WTC11 (cell line): ENCODE measurements at regions not wholly inside any gene's neighbourhood (a gene's known extent, or its start where the extent isn't known, plus 50 kb on each side); places are given as distances from the start of the nearest gene placed in this dataset.

ENCODE experiments used
- ATAC-seq: fragments of 200-7000 bp; cut with Tn5 transposase; 2 replicates; pipeline ENCODE4 v1.10.0; 2021; ENCODE audit warnings: mild to moderate bottlenecking, moderate library complexity
- CTCF ChIA-PET: fragments of 300-600 bp; sonication (Branson Sonifier 250); formaldehyde crosslinking; loops from one replicate; lab custom pipeline; 2021; ENCODE audit warnings: antibody characterized with exemption; lab: Charles Lee
- POLR2A ChIA-PET: fragments of 350-600 bp; sonication (Branson Sonifier 250); formaldehyde crosslinking; loops from one replicate; lab custom pipeline; 2021; ENCODE audit warnings: antibody characterized with exemption; lab: Charles Lee
- DNase-seq: peaks from one replicate; pipeline ENCODE4 v3.0.0; 2021; ENCODE audit warnings: low spot score
- H3K27ac Mint-ChIP-seq: 2 replicates; pipeline ENCODE4 v1.8.0; 2021; ENCODE audit warnings: mixed read lengths
- H3K27me3 Mint-ChIP-seq: 2 replicates; pipeline ENCODE4 v1.8.0; 2021; ENCODE audit warnings: low read depth, mild to moderate bottlenecking, moderate library complexity, mixed read lengths
- H3K36me3 Mint-ChIP-seq: 2 replicates; pipeline ENCODE4 v1.8.0; 2021; ENCODE audit warnings: mixed read lengths
- H3K4me1 Mint-ChIP-seq: 2 replicates; pipeline ENCODE4 v1.8.0; 2022; ENCODE audit warnings: mixed read lengths
- H3K4me3 Mint-ChIP-seq: 2 replicates; pipeline ENCODE4 v1.8.0; 2021; ENCODE audit warnings: mild to moderate bottlenecking, moderate library complexity, mixed read lengths
- H3K9me3 Mint-ChIP-seq: 2 replicates; pipeline ENCODE4 v1.8.0; 2021; ENCODE audit warnings: mixed read lengths
- AFF4 ChIP-seq: sonication (generic); formaldehyde crosslinking; IDR thresholded peaks from 2 replicates; pipeline ENCODE4 v1.8.1; 2023; ENCODE audit warnings: mild to moderate bottlenecking, missing genetic modification reagents, borderline replicate concordance
- AR ChIP-seq: fragments of 250-450 bp; sonication (Bioruptor Pico); IDR thresholded peaks from 2 replicates; pipeline ENCODE4 v1.9.0; 2021; ENCODE audit warnings: mild to moderate bottlenecking
- ATF3 ChIP-seq: sonication (generic); formaldehyde crosslinking; conservative IDR thresholded peaks from 2 replicates; pipeline ENCODE4 v1.8.1; 2022; ENCODE audit warnings: mild to moderate bottlenecking, missing genetic modification reagents
- ETV6 ChIP-seq: sonication (generic); formaldehyde crosslinking; IDR thresholded peaks from 2 replicates; pipeline ENCODE4 v1.8.1; 2022; ENCODE audit warnings: mild to moderate bottlenecking, missing genetic modification reagents
- IRF2 ChIP-seq: sonication (generic); formaldehyde crosslinking; IDR thresholded peaks from 2 replicates; pipeline ENCODE4 v1.8.0; 2022; ENCODE audit warnings: low read depth, missing genetic modification reagents, borderline replicate concordance
- KAT7 ChIP-seq: sonication (generic); formaldehyde crosslinking; IDR thresholded peaks from 2 replicates; pipeline ENCODE4 v1.8.1; 2023; ENCODE audit warnings: missing genetic modification reagents, mild to moderate bottlenecking, borderline replicate concordance
- MXD4 ChIP-seq: fragments of 250-450 bp; sonication (Bioruptor Pico); IDR thresholded peaks from 2 replicates; pipeline ENCODE4 v1.8.0; 2021; ENCODE audit warnings: mild to moderate bottlenecking, moderate library complexity, borderline replicate concordance
- RELA ChIP-seq: sonication (generic); formaldehyde crosslinking; IDR thresholded peaks from 2 replicates; pipeline ENCODE4 v1.8.1; 2022; ENCODE audit warnings: missing genetic modification reagents, mild to moderate bottlenecking, borderline replicate concordance
- SMAD3 ChIP-seq: sonication (generic); formaldehyde crosslinking; IDR thresholded peaks from 2 replicates; pipeline ENCODE4 v1.8.0; 2022; ENCODE audit warnings: missing genetic modification reagents, mild to moderate bottlenecking, borderline replicate concordance
- ZNF138 ChIP-seq: sonication (generic); formaldehyde crosslinking; conservative IDR thresholded peaks from 2 replicates; pipeline ENCODE4 v1.8.1; 2022; ENCODE audit warnings: mild to moderate bottlenecking, moderate library complexity, missing genetic modification reagents
- ZNF219 ChIP-seq: sonication (generic); formaldehyde crosslinking; IDR thresholded peaks from 2 replicates; pipeline ENCODE4 v1.8.0; 2023; ENCODE audit warnings: missing genetic modification reagents, mild to moderate bottlenecking, borderline replicate concordance
- ZNF263 ChIP-seq: sonication (generic); formaldehyde crosslinking; IDR thresholded peaks from 2 replicates; pipeline ENCODE4 v1.8.1; 2022; ENCODE audit warnings: low read depth, mild to moderate bottlenecking, moderate library complexity, missing genetic modification reagents
- ZNF317 ChIP-seq: sonication (generic); formaldehyde crosslinking; IDR thresholded peaks from 2 replicates; pipeline ENCODE4 v1.8.1; 2023; ENCODE audit warnings: low read depth, mild to moderate bottlenecking, moderate library complexity, missing genetic modification reagents, borderline replicate concordance
- ZNF416 ChIP-seq: fragments of 250-450 bp; sonication (Bioruptor Pico); IDR thresholded peaks from 2 replicates; pipeline ENCODE4 v1.9.0; 2021; ENCODE audit warnings: mild to moderate bottlenecking, inconsistent platforms
- ZNF671 ChIP-seq: fragments of 250-450 bp; sonication (Bioruptor Pico); IDR thresholded peaks from 2 replicates; pipeline ENCODE4 v1.8.0; 2021; ENCODE audit warnings: mild to moderate bottlenecking
- ZSCAN18 ChIP-seq: fragments of 250-450 bp; sonication (Bioruptor Pico); IDR thresholded peaks from 2 replicates; pipeline ENCODE4 v2.1.2; 2022; ENCODE audit warnings: mild to moderate bottlenecking, moderate library complexity

GRCh38 chr11:46223252-46223513, 54.3 kb upstream of the CREB3L1 start:
- Mint-ChIP-seq H3K9me3 (no peaks in the 10 kb centered on the region), H3K4me1 (peaks cover 3% of the 10 kb centered on the region; the same call in 1 of the 2 replicates), H3K4me3 (no peak overlapping the region), H3K36me3 (no peaks in the 10 kb centered on the region), H3K27ac (no peak overlapping the region), H3K27me3 (no peaks in the 10 kb centered on the region)
- DNase-seq, result no peak
- ChIA-PET POLR2A (no interaction called here), CTCF (interaction anchor here (0.5 to 0.8 kb wide), 2 partner anchors 24 to 123 kb away, joined by 3 to 4 read pairs; no protein-coding TSS in a partner anchor)
- no peak for ATAC-seq
- TF ChIP-seq RELA (CRISPR knock-in tag) (no peak), ZNF317 (CRISPR knock-in tag) (no peak), SMAD3 (CRISPR knock-in tag) (no peak), ETV6 (CRISPR knock-in tag) (no peak), MXD4 (CRISPR knock-in tag) (no peak), AFF4 (CRISPR knock-in tag) (no peak), ZSCAN18 (CRISPR knock-in tag) (no peak), ATF3 (no peak), ZNF671 (CRISPR knock-in tag) (no peak), ZNF263 (CRISPR knock-in tag) (no peak), IRF2 (no peak), ZNF416 (CRISPR knock-in tag) (no peak), AR (no peak), ZNF219 (CRISPR knock-in tag) (no peak), KAT7 (no peak)

GRCh38 chr11:46222490-46223251, 54.8 kb upstream of the CREB3L1 start:
- H3K4me3 Mint-ChIP-seq, result no peak overlapping the region
- ATAC-seq (no peak), DNase-seq (no peak)
- H3K4me1 Mint-ChIP-seq, result peaks cover 3% of the 10 kb centered on the region; the same call in 1 of the 2 replicates
- ChIA-PET POLR2A (no interaction called here), CTCF (interaction anchor here (0.5 to 0.8 kb wide), 2 partner anchors 24 to 123 kb away, joined by 3 to 4 read pairs; no protein-coding TSS in a partner anchor)
- no peaks in the 10 kb centered on the region for H3K9me3 Mint-ChIP-seq
- no peaks in the 10 kb centered on the region for H3K36me3 Mint-ChIP-seq
- TF ChIP-seq ZNF138 (CRISPR knock-in tag), result no peak
- no peaks in the 10 kb centered on the region for H3K27me3 Mint-ChIP-seq
- peak overlapping the region; percentile 17; the same call in 1 of the 2 replicates for H3K27ac Mint-ChIP-seq
